ENCODE measurements at regions not wholly inside any gene's neighbourhood (a gene's known extent, or its start where the extent isn't known, plus 50 kb on each side); places are given as distances from the start of the nearest gene placed in this dataset.

DNA sequence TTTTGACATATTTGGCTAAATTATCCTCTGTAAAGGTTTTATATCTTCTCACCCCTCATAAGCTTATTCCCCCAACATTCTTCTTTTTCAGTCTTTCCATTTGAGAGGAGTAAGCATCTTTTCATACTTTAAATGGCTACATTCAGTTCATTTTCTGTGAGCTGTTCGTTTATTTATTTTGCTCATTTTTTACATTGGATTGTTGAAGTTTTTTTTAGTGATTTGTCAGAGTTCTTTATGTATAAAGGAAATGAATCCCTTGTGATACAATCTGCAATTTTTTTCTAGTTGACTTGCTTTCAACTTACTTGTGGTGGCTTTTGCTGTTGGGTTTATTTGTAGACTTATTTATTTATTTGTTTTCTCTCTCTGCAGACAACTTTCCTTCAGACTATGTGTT lies 250.3 kb downstream of the DLEU7 start:
- no peaks in the 10 kb centered on the region for H3K9me3 ChIP-seq (ENCODE audit: low read depth, low read length)
- no peak overlapping the region for H3K4me3 ChIP-seq (ENCODE audit: low read length)
- peaks cover 32% of the 10 kb centered on the region for H3K4me1 ChIP-seq (ENCODE audit: insufficient read depth, low read length)
- H3K27me3 ChIP-seq (ENCODE audit: insufficient read depth, low read length), result no peaks in the 10 kb centered on the region

- no peak overlapping the region for H3K4me3 ChIP-seq (ENCODE audit: low read length)
- no peaks in the 10 kb centered on the region for H3K9me3 ChIP-seq (ENCODE audit: low read depth, low read length)
- peaks cover 41% of the 10 kb centered on the region for H3K4me1 ChIP-seq (ENCODE audit: insufficient read depth, low read length)
Observed at GRCh38 chr13:50594276-50595051, 249.0 kb downstream of the DLEU7 start.

DNA sequence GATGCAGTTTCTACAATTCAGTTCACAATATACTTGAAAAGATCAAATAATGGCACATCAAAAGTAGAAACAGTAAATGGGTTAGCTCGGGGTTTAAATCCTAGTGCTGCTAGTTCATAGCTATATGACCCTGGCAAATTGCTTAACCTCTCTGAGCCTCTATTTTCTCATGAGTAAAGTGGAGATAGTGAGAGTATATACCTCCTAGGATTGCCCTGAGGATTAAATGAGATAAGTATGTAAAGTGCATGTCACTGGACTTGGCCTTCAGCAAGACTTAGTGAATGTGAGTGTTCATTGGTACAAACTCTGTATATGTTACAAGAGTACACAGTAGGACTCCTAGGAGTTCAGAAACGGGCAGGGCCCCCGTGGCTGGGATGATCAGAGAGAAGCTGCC lies 248.3 kb downstream of the DLEU7 start:
- no peak overlapping the region for H3K4me3 ChIP-seq (ENCODE audit: low read length)

More at GRCh38 chr13:50594276-50595051, 249.0 kb downstream of the DLEU7 start:
- H3K27me3 ChIP-seq (ENCODE audit: insufficient read depth, low read length), result no peaks in the 10 kb centered on the region

DNA sequence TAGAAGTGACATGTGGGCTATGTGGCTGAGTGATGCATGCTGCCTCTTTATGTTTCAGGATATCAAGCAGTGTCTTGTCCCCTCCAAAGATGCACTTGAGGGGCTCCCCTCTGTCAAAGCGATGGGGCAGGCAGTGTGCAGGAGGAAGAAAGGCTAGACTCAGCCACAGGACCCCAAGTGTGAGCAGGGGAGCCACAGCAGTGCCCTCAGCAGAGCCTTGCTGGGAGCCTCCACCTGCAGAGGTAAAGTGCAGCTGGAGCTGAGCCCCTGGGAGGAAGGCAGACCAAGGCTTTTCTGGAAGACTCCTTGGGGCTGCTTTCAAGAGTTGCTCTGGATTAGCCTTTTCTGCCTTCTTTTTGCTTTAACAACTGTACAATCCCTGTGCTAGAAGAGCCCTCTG lies 247.3 kb downstream of the DLEU7 start:
- Histone ChIP-seq H3K9me3 (ENCODE audit: low read depth, low read length) (no peaks in the 10 kb centered on the region), H3K4me3 (ENCODE audit: low read length) (no peak overlapping the region), H3K4me1 (ENCODE audit: insufficient read depth, low read length) (peaks cover 41% of the 10 kb centered on the region), H3K27me3 (ENCODE audit: insufficient read depth, low read length) (no peaks in the 10 kb centered on the region)

More for the DNA sequence above, 248.3 kb downstream of the DLEU7 start:
- H3K27me3 ChIP-seq (ENCODE audit: insufficient read depth, low read length), result no peaks in the 10 kb centered on the region
- no peaks in the 10 kb centered on the region for H3K9me3 ChIP-seq (ENCODE audit: low read depth, low read length)
- peaks cover 41% of the 10 kb centered on the region for H3K4me1 ChIP-seq (ENCODE audit: insufficient read depth, low read length)

GRCh38 chr13:50596776-50597203 lies 246.7 kb downstream of the DLEU7 start:
- peaks cover 41% of the 10 kb centered on the region for H3K4me1 ChIP-seq (ENCODE audit: insufficient read depth, low read length)
- H3K9me3 ChIP-seq (ENCODE audit: low read depth, low read length), result no peaks in the 10 kb centered on the region
- H3K4me3 ChIP-seq (ENCODE audit: low read length), result no peak overlapping the region
- H3K27me3 ChIP-seq (ENCODE audit: insufficient read depth, low read length), result no peaks in the 10 kb centered on the region

- Histone ChIP-seq H3K9me3 (ENCODE audit: low read depth, low read length) (no peaks in the 10 kb centered on the region), H3K27me3 (ENCODE audit: insufficient read depth, low read length) (no peaks in the 10 kb centered on the region), H3K4me1 (ENCODE audit: insufficient read depth, low read length) (peaks cover 41% of the 10 kb centered on the region), H3K4me3 (ENCODE audit: low read length) (no peak overlapping the region)
Observed at GRCh38 chr13:50598338-50598737, 245.2 kb downstream of the DLEU7 start.

- H3K9me3 ChIP-seq (ENCODE audit: low read depth, low read length), result no peaks in the 10 kb centered on the region
- H3K4me1 ChIP-seq (ENCODE audit: insufficient read depth, low read length), result peaks cover 41% of the 10 kb centered on the region
- no peaks in the 10 kb centered on the region for H3K27me3 ChIP-seq (ENCODE audit: insufficient read depth, low read length)
- H3K4me3 ChIP-seq (ENCODE audit: low read length), result no peak overlapping the region
Observed at GRCh38 chr13:50599046-50599445, 244.4 kb downstream of the DLEU7 start.

DNA sequence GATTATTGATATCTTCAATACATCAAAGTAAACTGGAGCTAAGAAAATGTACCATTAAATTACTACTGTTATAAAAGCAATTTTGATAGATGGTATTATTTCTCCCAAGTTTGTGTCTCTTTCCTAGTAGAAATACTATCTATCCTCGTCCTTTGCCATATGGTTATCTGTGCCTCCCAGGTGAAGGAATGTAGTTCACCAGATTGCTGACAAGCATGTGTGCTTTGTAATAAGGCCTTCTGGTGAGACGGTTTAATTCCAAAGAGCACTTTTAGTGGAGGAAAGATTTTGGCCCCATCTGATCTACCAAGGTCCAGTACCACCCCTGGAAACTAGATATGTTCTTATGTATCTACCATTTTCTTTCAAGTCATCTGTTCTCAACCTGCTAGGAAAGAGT lies 243.6 kb downstream of the DLEU7 start:
- Histone ChIP-seq H3K27me3 (ENCODE audit: insufficient read depth, low read length) (no peaks in the 10 kb centered on the region), H3K4me3 (ENCODE audit: low read length) (no peak overlapping the region), H3K9me3 (ENCODE audit: low read depth, low read length) (no peaks in the 10 kb centered on the region), H3K4me1 (ENCODE audit: insufficient read depth, low read length) (peaks cover 36% of the 10 kb centered on the region)

GRCh38 chr13:50608370-50608769 lies 235.1 kb downstream of the DLEU7 start:
- peaks cover 16% of the 10 kb centered on the region for H3K4me1 ChIP-seq (ENCODE audit: insufficient read depth, low read length)
- no peaks in the 10 kb centered on the region for H3K9me3 ChIP-seq (ENCODE audit: low read depth, low read length)
- H3K4me3 ChIP-seq (ENCODE audit: low read length), result no peak overlapping the region
- no peaks in the 10 kb centered on the region for H3K27me3 ChIP-seq (ENCODE audit: insufficient read depth, low read length)

- Histone ChIP-seq H3K4me1 (ENCODE audit: insufficient read depth, low read length) (peaks cover 16% of the 10 kb centered on the region), H3K27me3 (ENCODE audit: insufficient read depth, low read length) (no peaks in the 10 kb centered on the region), H3K4me3 (ENCODE audit: low read length) (no peak overlapping the region), H3K9me3 (ENCODE audit: low read depth, low read length) (no peaks in the 10 kb centered on the region)
Observed at GRCh38 chr13:50609011-50609410, 234.5 kb downstream of the DLEU7 start.

- Histone ChIP-seq H3K9me3 (ENCODE audit: low read depth, low read length) (no peaks in the 10 kb centered on the region), H3K4me3 (ENCODE audit: low read length) (no peak overlapping the region), H3K4me1 (ENCODE audit: insufficient read depth, low read length) (peaks cover 16% of the 10 kb centered on the region), H3K27me3 (ENCODE audit: insufficient read depth, low read length) (no peaks in the 10 kb centered on the region)
Observed at GRCh38 chr13:50610238-50610637, 233.3 kb downstream of the DLEU7 start.

DNA sequence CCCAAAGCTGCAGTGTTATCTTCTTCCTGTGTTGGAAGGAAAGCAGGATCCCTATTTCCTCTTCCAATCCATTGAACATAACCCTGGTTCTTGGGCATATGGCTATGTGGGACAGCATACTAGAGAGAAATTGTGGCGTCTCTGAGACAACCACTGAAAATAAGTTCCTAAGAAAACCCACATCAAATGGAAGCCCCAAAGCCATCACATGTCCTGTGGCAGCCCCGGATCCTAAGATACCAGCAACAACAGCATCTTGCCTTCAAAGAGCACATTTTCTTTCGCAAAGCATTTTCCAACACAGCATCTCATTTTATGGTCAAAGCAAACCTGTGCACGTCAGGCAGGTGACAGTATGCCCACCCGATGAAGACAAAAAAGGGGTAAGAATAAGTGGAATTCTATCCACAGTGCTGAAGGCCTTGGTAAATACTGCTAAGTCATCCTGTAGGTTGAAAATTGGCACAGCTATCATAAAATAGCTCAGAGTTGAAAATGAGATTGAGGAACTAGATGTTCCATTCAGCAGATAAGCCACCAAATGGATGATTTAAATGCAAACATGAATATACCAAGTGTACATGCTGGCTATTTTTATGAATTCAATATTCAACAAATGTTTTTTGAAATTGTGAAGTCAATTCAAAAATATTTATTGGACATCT lies 232.2 kb downstream of the DLEU7 start:
- peaks cover 16% of the 10 kb centered on the region for H3K4me1 ChIP-seq (ENCODE audit: insufficient read depth, low read length)
- no peaks in the 10 kb centered on the region for H3K9me3 ChIP-seq (ENCODE audit: low read depth, low read length)
- no peak overlapping the region for H3K4me3 ChIP-seq (ENCODE audit: low read length)
- H3K27me3 ChIP-seq (ENCODE audit: insufficient read depth, low read length), result no peaks in the 10 kb centered on the region

GRCh38 chr13:50612717-50613116 lies 230.8 kb downstream of the DLEU7 start:
- H3K4me1 ChIP-seq (ENCODE audit: insufficient read depth, low read length), result peaks cover 26% of the 10 kb centered on the region
- no peak overlapping the region for H3K4me3 ChIP-seq (ENCODE audit: low read length)
- no peaks in the 10 kb centered on the region for H3K27me3 ChIP-seq (ENCODE audit: insufficient read depth, low read length)
- no peaks in the 10 kb centered on the region for H3K9me3 ChIP-seq (ENCODE audit: low read depth, low read length)

DNA sequence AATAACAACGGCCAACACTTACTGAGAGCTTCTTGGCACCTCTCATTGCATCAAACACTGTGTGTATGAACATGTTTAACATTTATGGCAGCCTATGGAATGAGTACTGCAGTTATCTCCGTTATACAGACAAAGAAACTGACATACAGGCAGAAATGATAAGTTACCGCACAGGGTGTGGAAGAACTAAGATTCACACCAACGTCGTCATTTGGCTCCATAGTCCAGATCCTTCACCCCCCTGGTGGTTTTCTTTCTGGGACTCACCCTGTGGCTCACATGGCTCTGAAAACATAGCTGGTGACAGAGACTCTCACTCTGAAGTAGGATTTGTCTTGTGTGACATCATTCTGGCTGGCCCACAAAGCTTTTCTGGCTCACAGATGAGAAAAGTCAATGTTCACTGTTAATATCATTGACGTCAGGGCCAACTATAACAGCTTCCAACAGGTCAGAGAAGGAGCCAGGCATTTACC lies 230.1 kb downstream of the DLEU7 start:
- H3K4me3 ChIP-seq (ENCODE audit: low read length), result no peak overlapping the region
- H3K4me1 ChIP-seq (ENCODE audit: insufficient read depth, low read length), result peaks cover 26% of the 10 kb centered on the region
- H3K9me3 ChIP-seq (ENCODE audit: low read depth, low read length), result no peaks in the 10 kb centered on the region
- no peaks in the 10 kb centered on the region for H3K27me3 ChIP-seq (ENCODE audit: insufficient read depth, low read length)

DNA sequence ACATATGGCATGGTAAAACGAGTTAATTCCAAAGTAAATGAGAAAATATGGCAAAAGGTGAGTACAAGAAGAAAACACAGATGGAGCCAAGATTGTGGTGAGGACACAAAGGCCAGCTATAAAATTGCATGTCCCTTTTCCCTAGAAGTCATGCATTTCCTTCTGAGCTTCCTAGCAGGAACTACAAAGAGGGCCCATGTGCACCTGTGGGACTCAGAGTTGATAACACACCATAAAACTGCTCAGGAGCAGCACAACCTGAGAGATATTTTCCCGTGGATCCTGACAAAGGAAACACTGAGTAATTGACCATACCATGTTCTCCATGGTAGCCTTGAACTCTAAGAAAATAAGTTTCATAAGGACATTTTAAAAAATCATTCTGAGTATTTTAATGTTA lies 228.3 kb downstream of the DLEU7 start:
- no peak overlapping the region for H3K4me3 ChIP-seq (ENCODE audit: low read length)
- H3K27me3 ChIP-seq (ENCODE audit: insufficient read depth, low read length), result no peaks in the 10 kb centered on the region
- no peaks in the 10 kb centered on the region for H3K9me3 ChIP-seq (ENCODE audit: low read depth, low read length)
- peaks cover 26% of the 10 kb centered on the region for H3K4me1 ChIP-seq (ENCODE audit: insufficient read depth, low read length)

All from mononuclear cell (primary cell).